ENCODE measurements at regions not wholly inside any gene's neighbourhood (a gene's known extent, or its start where the extent isn't known, plus 50 kb on each side); places are given as distances from the start of the nearest gene placed in this dataset.

- Histone ChIP-seq H3K36me3 (replicated peaks in 1 of 2; ENCODE audit: control insufficient read depth in 1 of 2, insufficient read depth in 2 of 2, low read length in 2 of 2) (no peaks in the 10 kb centered on the region), H3K4me1 (ENCODE audit: control insufficient read depth in 1 of 2, insufficient read depth in 2 of 2, low read length in 2 of 2) (peaks cover 59 to 70% of the 10 kb centered on the region in 2 donors), H2AFZ (ENCODE audit: insufficient read depth, low read depth, low read length, poor library complexity, severe bottlenecking) (no peak overlapping the region), H3K27ac (ENCODE audit: low read depth in 1 of 2, low read length in 2 of 2) (no peak overlapping the region), H3K9me3 (replicated peaks in 1 of 2; ENCODE audit: control insufficient read depth in 1 of 2, insufficient read depth in 1 of 2, low read length in 2 of 2) (no peaks in the 10 kb centered on the region), H3K9ac (ENCODE audit: insufficient read depth, low read length, poor library complexity, severe bottlenecking) (no peak overlapping the region), H3K4me2 (replicated peaks; ENCODE audit: extremely low read depth, low read length, poor library complexity, severe bottlenecking) (no peak overlapping the region), H3K27me3 (ENCODE audit: control insufficient read depth in 2 of 2, insufficient read depth in 2 of 2, low read length in 2 of 2) (no peaks in the 10 kb centered on the region), H3K79me2 (ENCODE audit: insufficient read depth, low read length) (no peaks in the 10 kb centered on the region), H4K20me1 (ENCODE audit: insufficient read depth, low read length) (no peaks in the 10 kb centered on the region), H3K4me3 (replicated peaks in 1 of 3; ENCODE audit: low read depth in 2 of 3, low read length in 3 of 3) (no peak overlapping the region)
- peaks cover 0 to 9% (median 1%) of the 10 kb centered on the region in 3 donors for H3K27me3 Mint-ChIP-seq (ENCODE audit: low read depth in 3 of 3)
- WGBS (ENCODE audit: insufficient coverage): 87% methylated on average over 9 of the region's 9 CpGs
- peaks cover 63% of the 10 kb centered on the region for H3K4me1 Mint-ChIP-seq
- TF ChIP-seq CTCF (IDR thresholded peaks at IDR 0.05): no peak
- intact Hi-C loops (cut with micrococcal nuclease): no loop called here
- H3K27ac Mint-ChIP-seq: peak overlapping the region; percentile 20 to 98 (median 73)
- peak in 2 of 3 donors; percentile 8 to 22 for DNase-seq
- H3K9me3 Mint-ChIP-seq: peaks cover 3 to 14% (median 6%) of the 10 kb centered on the region in 7 donors
- H3K4me3 Mint-ChIP-seq: peak overlapping the region in 1 of 2 donors; percentile 31
- H3K36me3 Mint-ChIP-seq: peaks cover 5 to 6% of the 10 kb centered on the region in 2 donors
Measured at GRCh38 chr10:47164126-47164799, 135.7 kb upstream of the GDF10 start.

GRCh38 chr10:47164800-47165128 is 135.2 kb upstream of the GDF10 start:
- Histone ChIP-seq H3K4me1 (ENCODE audit: control insufficient read depth in 1 of 2, insufficient read depth in 2 of 2, low read length in 2 of 2) (peaks cover 63 to 71% of the 10 kb centered on the region in 2 donors), H4K20me1 (ENCODE audit: insufficient read depth, low read length) (no peaks in the 10 kb centered on the region), H3K9ac (ENCODE audit: insufficient read depth, low read length, poor library complexity, severe bottlenecking) (no peak overlapping the region), H3K4me2 (replicated peaks; ENCODE audit: extremely low read depth, low read length, poor library complexity, severe bottlenecking) (peak overlapping the region; percentile 70), H3K27ac (ENCODE audit: low read depth in 1 of 2, low read length in 2 of 2) (no peak overlapping the region), H3K4me3 (replicated peaks in 1 of 3; ENCODE audit: low read depth in 2 of 3, low read length in 3 of 3) (peak overlapping the region in 1 of 3 experiments; percentile 63), H3K27me3 (ENCODE audit: control insufficient read depth in 2 of 2, insufficient read depth in 2 of 2, low read length in 2 of 2) (no peaks in the 10 kb centered on the region), H3K36me3 (replicated peaks in 1 of 2; ENCODE audit: control insufficient read depth in 1 of 2, insufficient read depth in 2 of 2, low read length in 2 of 2) (no peaks in the 10 kb centered on the region), H3K9me3 (replicated peaks in 1 of 2; ENCODE audit: control insufficient read depth in 1 of 2, insufficient read depth in 1 of 2, low read length in 2 of 2) (no peaks in the 10 kb centered on the region), H2AFZ (ENCODE audit: insufficient read depth, low read depth, low read length, poor library complexity, severe bottlenecking) (no peak overlapping the region), H3K79me2 (ENCODE audit: insufficient read depth, low read length) (no peaks in the 10 kb centered on the region)
- Mint-ChIP-seq H3K4me3 (peak overlapping the region in 1 of 2 donors; percentile 87), H3K36me3 (peaks cover 5 to 6% of the 10 kb centered on the region in 2 donors), H3K27me3 (ENCODE audit: low read depth in 3 of 3) (peaks cover 0 to 9% (median 1%) of the 10 kb centered on the region in 3 donors), H3K27ac (peak overlapping the region in 6 of 7 donors; percentile 45 to 98 (median 95)), H3K9me3 (peaks cover 3 to 14% (median 6%) of the 10 kb centered on the region in 7 donors), H3K4me1 (peaks cover 65% of the 10 kb centered on the region)
- peak; percentile 38 to 63 (median 51) for DNase-seq
- TF ChIP-seq CTCF (IDR thresholded peaks at IDR 0.05): no peak
- WGBS (ENCODE audit: insufficient coverage): 80% methylated on average over 2 of the region's 3 CpGs
- intact Hi-C loops (cut with micrococcal nuclease): loop anchor here (5.0 kb wide), 2 partner anchors 32 to 93 kb away; no protein-coding TSS in a partner anchor
